B cell (primary cell): ENCODE measurements at regions not wholly inside any gene's neighbourhood (a gene's known extent, or its start where the extent isn't known, plus 50 kb on each side); places are given as distances from the start of the nearest gene placed in this dataset.
"Not testable (repeated sequence)": the region's sequence is repeated elsewhere in the genome, so short reads cannot be mapped to it uniquely, and the experiment has no call there.

Source experiments
- ATAC-seq: fragments of 200-7000 bp; cut with Tn5 transposase; one replicate; pipeline ENCODE4 v1.10.0; 2021; ENCODE audit warnings: low read depth, mild to moderate bottlenecking, moderate number of reproducible peaks, moderate library complexity
- CTCF ChIA-PET: fragments of 350-600 bp; sonication (Branson Sonifier 250); formaldehyde crosslinking; loops from one replicate; lab custom pipeline; 2021; ENCODE audit warnings: antibody characterized with exemption, inconsistent platforms; lab: Charles Lee
- POLR2A ChIA-PET: fragments of 350-600 bp; sonication (Branson Sonifier 250); formaldehyde crosslinking; loops from one replicate; lab custom pipeline; 2021; ENCODE audit warnings: antibody characterized with exemption; lab: Charles Lee
- DNase-seq: peaks from one replicate; pipeline ENCODE4 v3.0.0; 2013
- H2AFZ ChIP-seq: 2 replicates; pipeline ENCODE4 v1.6.1; 2012; ENCODE audit warnings: mild to moderate bottlenecking, low read depth, low read length; ENCODE audit not compliant: insufficient read depth, poor library complexity, severe bottlenecking
- H3K27ac ChIP-seq, 2 donors: 1 replicate in 1 of 2; 2 replicates in 1 of 2; pipeline ENCODE4 v1.5.1; 2012 to 2013; ENCODE audit warnings: low read length in 2 of 2, mild to moderate bottlenecking in 2 of 2, moderate library complexity in 1 of 2
- H3K27me3 ChIP-seq, 4 experiments: fragments of 200-600 bp in 1 of 4; sonication (generic) in 1 of 4; replicated peaks in 1 of 4; 1 replicate in 2 of 4; 2 replicates in 2 of 4; pipeline versions ENCODE4 v1.6.1 to v1.7.0; 2013 to 2016; ENCODE audit warnings: low read length in 3 of 4, mild to moderate bottlenecking in 2 of 4, mixed read lengths in 1 of 4, moderate library complexity in 1 of 4; ENCODE audit not compliant: insufficient read depth in 4 of 4, control insufficient read depth in 3 of 4; ENCODE audit errors: control extremely low read depth in 1 of 4
- H3K36me3 ChIP-seq, 2 experiments: replicated peaks in 1 of 2; 1 replicate in 1 of 2; 2 replicates in 1 of 2; pipeline versions ENCODE4 v1.6.1 to v1.7.1; 2013; ENCODE audit warnings: low read length in 1 of 2; ENCODE audit not compliant: insufficient read depth in 2 of 2, control insufficient read depth in 1 of 2; ENCODE audit errors: control extremely low read depth in 1 of 2, extremely low read depth in 1 of 2
- H3K4me1 ChIP-seq, 2 donors: fragments of 200-600 bp in 1 of 2; sonication (generic) in 1 of 2; 1 replicate in 1 of 2; 2 replicates in 1 of 2; pipeline versions ENCODE4 v1.5.1 to v1.6.1; 2013 to 2017; ENCODE audit warnings: low read length in 2 of 2; ENCODE audit not compliant: control insufficient read depth in 2 of 2, insufficient read depth in 2 of 2
- H3K4me2 ChIP-seq: replicated peaks from 2 replicates; pipeline ENCODE3; 2012; ENCODE audit warnings: mild to moderate bottlenecking, low read depth, low read length; ENCODE audit not compliant: poor library complexity, severe bottlenecking
- H3K4me3 ChIP-seq, 5 experiments: fragments of 200-600 bp in 1 of 5; sonication (generic) in 1 of 5; 1 replicate in 3 of 5; 2 replicates in 2 of 5; pipeline versions ENCODE4 v1.5.1 to v1.7.0; 2011 to 2016; ENCODE audit warnings: low read length in 4 of 5, mild to moderate bottlenecking in 4 of 5, low read depth in 2 of 5, control low read depth in 1 of 5, moderate library complexity in 1 of 5; ENCODE audit not compliant: insufficient read depth in 1 of 5; ENCODE audit errors: control extremely low read depth in 1 of 5, extremely low read depth in 1 of 5
- H3K79me2 ChIP-seq: fragments of 200-600 bp; sonication (generic); one replicate; pipeline ENCODE4 v1.6.0; 2016; ENCODE audit warnings: low read length; ENCODE audit not compliant: control insufficient read depth, insufficient read depth
- H3K9ac ChIP-seq: fragments of 200-600 bp; sonication (generic); 2 replicates; pipeline ENCODE4 v1.6.1; 2017; ENCODE audit warnings: mild to moderate bottlenecking, low read length, moderate library complexity
- H3K9me3 ChIP-seq, 3 donors: one replicate each; pipeline versions ENCODE4 v1.6.1 to v1.7.1; 2013; ENCODE audit warnings: low read length in 2 of 3; ENCODE audit not compliant: control insufficient read depth in 2 of 3, insufficient read depth in 1 of 3; ENCODE audit errors: control extremely low read depth in 1 of 3
- H4K20me1 ChIP-seq: 2 replicates; pipeline ENCODE4 v1.6.0; 2012; ENCODE audit warnings: mild to moderate bottlenecking, low read length; ENCODE audit not compliant: insufficient read depth, control insufficient read depth, poor library complexity, severe bottlenecking
- H3K27ac Mint-ChIP-seq: one replicate; pipeline ENCODE4 v1.8.0; 2021; ENCODE audit warnings: mixed read lengths
- H3K27me3 Mint-ChIP-seq: one replicate; pipeline ENCODE4 v1.8.0; 2021; ENCODE audit warnings: mixed read lengths
- H3K4me1 Mint-ChIP-seq: one replicate; pipeline ENCODE4 v1.8.0; 2021; ENCODE audit warnings: mixed read lengths
- H3K4me3 Mint-ChIP-seq: one replicate; pipeline ENCODE4 v1.8.0; 2021; ENCODE audit warnings: mixed read lengths
- H3K9me3 Mint-ChIP-seq: one replicate; pipeline ENCODE4 v1.8.0; 2022; ENCODE audit warnings: mixed read lengths; ENCODE audit not compliant: insufficient read depth
- CTCF ChIP-seq: fragments of 200-600 bp; IDR thresholded peaks from one replicate; pipeline ENCODE4 v1.8.0; 2022; ENCODE audit warnings: antibody characterized with exemption, mild to moderate bottlenecking
- EZH2 ChIP-seq: IDR thresholded peaks from 2 replicates; pipeline ENCODE4 v1.6.1; 2012; ENCODE audit warnings: borderline replicate concordance, low read depth, mild to moderate bottlenecking, moderate library complexity, low read length; ENCODE audit not compliant: insufficient read depth, poor library complexity, severe bottlenecking
- WGBS: methylation state at CpG from one replicate; pipeline ENCODE4 v1.1.5; 2013; ENCODE audit warnings: missing lambda C conversion rate; ENCODE audit not compliant: insufficient coverage; 5-methylcytosine and 5-hydroxymethylcytosine counted together
- intact Hi-C: fragments of 100-400 bp; cut with micrococcal nuclease; formaldehyde crosslinking; loops from one replicate; pipeline ENCODE4 v1.10.0; 2022

DNA sequence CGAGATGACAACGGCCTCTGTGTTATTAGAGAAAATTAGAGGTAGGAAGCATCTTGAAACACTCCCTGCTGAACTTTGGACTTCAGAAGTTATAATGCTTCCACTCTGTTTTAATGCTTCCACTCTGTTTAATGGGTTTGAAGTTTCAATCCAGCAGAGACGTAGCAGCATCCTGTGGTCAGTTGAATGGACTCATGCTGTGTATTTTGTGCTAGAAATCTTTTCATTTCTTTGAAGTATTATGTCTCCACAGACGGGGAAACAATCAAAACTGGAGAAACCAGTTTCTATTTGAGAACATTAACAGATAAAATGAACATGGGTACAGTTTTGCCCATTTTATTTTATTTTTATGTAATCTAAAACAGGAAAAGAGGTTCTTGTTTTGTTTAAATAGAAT, 1736.2 kb downstream of the SLITRK5 start:
- Histone ChIP-seq H4K20me1 (no peaks in the 10 kb centered on the region), H3K4me1 (no peaks in the 10 kb centered on the region), H3K27ac (no peak overlapping the region), H2AFZ (no peak overlapping the region), H3K9me3 (no peaks in the 10 kb centered on the region), H3K9ac (no peak overlapping the region), H3K36me3 (no peaks in the 10 kb centered on the region), H3K27me3 (no peaks in the 10 kb centered on the region), H3K4me3 (no peak overlapping the region), H3K79me2 (no peaks in the 10 kb centered on the region), H3K4me2 (no peak overlapping the region)
- WGBS: 100% methylated on average over 1 of the region's 4 CpGs
- ATAC-seq (no peak), DNase-seq (no peak)
- Mint-ChIP-seq H3K27me3 (no peaks in the 10 kb centered on the region), H3K4me1 (no peaks in the 10 kb centered on the region), H3K9me3 (peaks cover 2% of the 10 kb centered on the region), H3K4me3 (no peak overlapping the region), H3K27ac (no peak overlapping the region)
- CTCF ChIA-PET: no interaction called here
- TF ChIP-seq CTCF: no peak
- TF ChIP-seq EZH2: no peak
- POLR2A ChIA-PET: no interaction called here
- intact Hi-C loops: no loop called here

DNA sequence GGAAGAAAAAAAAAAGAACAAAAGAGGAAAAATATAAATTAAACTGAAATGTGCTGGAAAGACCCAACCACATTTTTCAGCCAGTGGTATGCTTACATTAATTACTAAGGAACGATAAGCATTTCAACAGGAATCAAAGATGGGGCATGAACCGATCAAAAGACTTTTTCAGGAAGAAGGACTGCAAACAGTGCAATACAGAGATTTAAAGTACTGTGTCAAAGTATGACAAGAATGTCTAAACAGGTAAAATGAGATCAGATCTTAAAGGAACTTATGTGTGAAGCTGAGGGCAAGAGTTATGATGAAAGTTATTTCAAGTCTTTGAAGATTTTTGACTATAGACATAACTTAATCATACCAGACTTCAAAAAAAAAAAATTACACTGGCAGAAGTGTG, 1761.8 kb downstream of the SLITRK5 start:
- Histone ChIP-seq H3K27ac (no peak overlapping the region), H3K79me2 (no peaks in the 10 kb centered on the region), H3K9ac (no peak overlapping the region), H3K9me3 (peaks cover 0 to 7% (median 0%) of the 10 kb centered on the region in 3 donors), H3K4me2 (no peak overlapping the region), H3K4me3 (no peak overlapping the region), H3K4me1 (no peaks in the 10 kb centered on the region), H4K20me1 (no peaks in the 10 kb centered on the region), H3K27me3 (no peaks in the 10 kb centered on the region), H3K36me3 (no peaks in the 10 kb centered on the region), H2AFZ (no peak overlapping the region)
- CTCF ChIA-PET: no interaction called here
- DNase-seq (no peak), ATAC-seq (no peak)
- 8% methylated on average over 2 of the region's 2 CpGs for WGBS
- no peaks in the 10 kb centered on the region for H3K27me3 Mint-ChIP-seq
- H3K4me1 Mint-ChIP-seq: no peaks in the 10 kb centered on the region
- no peak overlapping the region for H3K4me3 Mint-ChIP-seq
- H3K9me3 Mint-ChIP-seq: peaks cover 4% of the 10 kb centered on the region
- TF ChIP-seq EZH2 (no peak), CTCF (no peak)
- intact Hi-C loops: no loop called here
- H3K27ac Mint-ChIP-seq: no peak overlapping the region
- POLR2A ChIA-PET: no interaction called here

GRCh38 chr13:89434624-89435023, 1763.5 kb downstream of the SLITRK5 start:
- H3K27ac Mint-ChIP-seq, H3K27me3 ChIP-seq, H3K4me1 Mint-ChIP-seq, H3K9me3 Mint-ChIP-seq, DNase-seq, POLR2A ChIA-PET, H3K4me2 ChIP-seq, intact Hi-C loops, H3K4me3 ChIP-seq, H3K36me3 ChIP-seq, H3K79me2 ChIP-seq, H4K20me1 ChIP-seq, ATAC-seq, H3K4me1 ChIP-seq, H3K4me3 Mint-ChIP-seq, H3K27ac ChIP-seq, CTCF ChIA-PET, H3K9ac ChIP-seq, H3K9me3 ChIP-seq, H3K27me3 Mint-ChIP-seq, H2AFZ ChIP-seq: not testable (repeated sequence)
- WGBS: 100% methylated on average over 2 of the region's 4 CpGs
